CD1c-positive myeloid dendritic cell (primary cell): ENCODE measurements at regions not wholly inside any gene's neighbourhood (a gene's known extent, or its start where the extent isn't known, plus 50 kb on each side); places are given as distances from the start of the nearest gene placed in this dataset.
"Not testable (repeated sequence)": the region's sequence is repeated elsewhere in the genome, so short reads cannot be mapped to it uniquely, and the experiment has no call there.

Experiments
- DNase-seq: peaks from one replicate; pipeline ENCODE4 v3.0.0-alpha.2; 2016; ENCODE audit errors: extremely low spot score

DNA sequence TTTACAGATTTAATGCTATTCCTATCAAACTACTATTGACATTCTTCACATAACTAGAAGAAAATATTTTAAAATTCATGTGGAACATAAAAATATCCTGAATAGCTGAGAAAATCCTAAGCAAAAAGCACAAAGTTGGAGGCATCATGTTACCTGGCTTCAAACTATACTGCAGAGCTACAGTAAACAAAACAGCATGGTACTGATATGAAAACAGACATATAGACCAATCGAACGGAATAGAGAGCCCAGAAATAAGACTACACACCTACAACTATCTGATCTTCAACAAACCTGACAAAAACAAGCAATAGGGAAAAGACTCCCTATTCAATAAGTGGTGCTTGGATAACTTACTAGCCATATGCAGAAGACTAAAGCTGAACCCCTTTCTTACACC is 273.4 kb upstream of the GRIA3 start:
- no peak for DNase-seq

DNA sequence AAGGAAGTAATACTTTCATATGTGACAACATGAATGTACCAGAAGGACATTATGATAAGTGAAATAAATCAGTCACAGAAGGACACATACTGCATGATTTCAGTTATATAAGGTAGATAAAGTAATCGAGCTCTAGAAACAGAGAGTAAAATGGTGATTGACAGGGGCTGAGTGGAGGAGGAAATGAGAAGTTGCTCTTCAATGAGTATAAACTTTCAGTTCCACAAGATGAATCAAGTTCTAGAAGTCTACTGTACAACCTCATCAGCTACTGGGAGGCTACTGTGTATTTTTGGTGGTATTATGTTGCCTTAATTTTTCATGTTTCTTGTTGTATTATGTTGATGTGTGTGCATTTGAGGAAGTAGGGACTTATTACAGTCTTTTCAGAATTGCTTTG is 270.9 kb upstream of the GRIA3 start:
- no peak for DNase-seq

DNA sequence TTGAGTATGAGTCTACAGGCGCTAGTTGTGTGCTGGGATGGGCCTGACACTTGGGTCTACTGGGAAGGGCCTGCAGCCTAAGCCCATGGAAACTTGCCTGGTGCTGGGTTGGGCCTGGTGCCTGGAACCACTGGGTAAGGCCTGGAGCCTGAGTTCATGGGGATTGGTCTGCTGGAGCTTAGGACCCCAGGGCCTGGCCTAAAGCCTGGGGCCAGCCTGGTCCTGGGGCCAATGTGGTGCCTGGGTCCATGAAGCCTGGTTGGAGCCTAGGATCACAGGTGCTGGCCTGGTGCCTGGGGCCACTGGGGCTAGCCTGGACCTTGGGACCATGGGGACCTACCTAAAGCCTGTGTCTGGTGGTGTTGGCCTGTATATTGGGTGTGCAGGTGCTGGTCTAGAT is 270.3 kb upstream of the GRIA3 start:
- DNase-seq = no peak

DNA sequence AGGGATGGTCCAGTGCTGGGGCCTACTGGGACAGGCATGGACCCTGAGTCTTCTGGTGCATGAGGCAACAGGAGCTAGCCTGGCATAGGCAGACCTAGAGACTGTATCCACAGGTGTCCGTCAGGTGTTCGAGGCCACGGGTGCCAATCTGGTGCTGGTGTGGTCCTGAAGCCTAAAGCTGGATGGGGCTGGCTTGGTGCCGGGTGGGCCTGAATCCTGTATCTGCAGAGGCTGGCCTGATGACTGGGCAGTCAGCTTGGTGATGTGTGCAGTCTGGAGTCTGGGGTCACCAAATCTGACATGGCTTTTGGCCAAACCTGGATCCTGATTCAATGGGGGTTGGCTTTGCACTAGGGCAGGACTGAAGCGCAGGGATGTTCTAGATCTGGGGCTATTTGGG is 269.8 kb upstream of the GRIA3 start:
- DNase-seq = no peak

DNA sequence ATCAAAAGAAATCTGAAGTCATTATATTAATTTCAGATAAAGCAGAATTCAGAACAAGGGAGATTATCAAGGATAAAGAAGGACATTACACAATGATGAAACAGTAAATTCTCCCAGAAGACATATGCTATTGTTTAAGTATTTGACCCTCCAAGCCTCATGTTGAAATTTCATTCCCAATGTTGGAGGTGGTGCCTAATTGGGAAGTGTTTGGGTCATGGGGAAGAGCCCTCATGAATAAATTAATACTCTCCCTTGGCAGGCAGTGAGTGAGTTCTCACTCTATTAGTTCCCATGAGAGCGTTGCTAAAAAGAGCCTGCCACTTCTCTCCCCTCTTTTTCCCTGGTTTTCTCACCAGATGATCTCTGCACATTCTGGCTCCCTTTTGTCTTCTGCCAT is 249.9 kb upstream of the GRIA3 start:
- no peak for DNase-seq

DNA sequence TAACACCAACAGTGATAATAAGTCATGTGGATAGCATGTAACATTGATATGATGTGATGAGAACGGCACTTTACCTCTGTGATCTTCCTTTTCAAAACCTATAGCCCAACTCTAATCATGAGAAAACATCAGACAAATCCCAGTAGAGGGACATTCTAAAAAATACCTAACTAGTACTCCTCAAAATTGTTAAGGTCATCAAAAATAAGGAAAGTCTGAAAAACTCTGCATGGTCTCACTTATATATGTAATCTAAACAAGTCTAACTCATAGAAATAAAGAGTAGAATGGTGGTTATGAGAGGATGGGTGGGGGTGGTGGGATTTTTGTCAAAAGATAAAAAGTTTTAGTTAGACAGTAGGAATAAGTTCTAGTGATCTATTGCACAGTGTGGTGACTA is 243.9 kb upstream of the GRIA3 start:
- DNase-seq = no peak

DNA sequence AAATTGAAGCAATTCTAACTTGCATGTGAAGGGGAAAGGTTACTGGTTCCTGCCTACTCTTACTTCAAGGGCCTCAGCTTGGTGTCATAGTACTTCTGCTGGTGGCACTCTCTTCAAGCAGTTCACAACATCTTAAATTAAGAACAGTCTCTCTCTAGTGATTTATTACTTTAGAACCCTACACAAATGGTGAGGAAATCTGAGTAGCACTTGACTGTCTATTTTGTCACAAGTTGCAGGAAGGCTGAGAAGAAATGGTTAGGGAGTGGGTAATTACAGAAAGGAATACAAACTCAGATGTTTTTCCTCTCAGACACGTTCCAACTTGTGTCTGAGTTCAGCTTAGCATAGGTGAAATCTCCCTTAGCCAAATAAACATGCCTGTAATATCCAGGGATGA is 242.3 kb upstream of the GRIA3 start:
- no peak for DNase-seq

DNA sequence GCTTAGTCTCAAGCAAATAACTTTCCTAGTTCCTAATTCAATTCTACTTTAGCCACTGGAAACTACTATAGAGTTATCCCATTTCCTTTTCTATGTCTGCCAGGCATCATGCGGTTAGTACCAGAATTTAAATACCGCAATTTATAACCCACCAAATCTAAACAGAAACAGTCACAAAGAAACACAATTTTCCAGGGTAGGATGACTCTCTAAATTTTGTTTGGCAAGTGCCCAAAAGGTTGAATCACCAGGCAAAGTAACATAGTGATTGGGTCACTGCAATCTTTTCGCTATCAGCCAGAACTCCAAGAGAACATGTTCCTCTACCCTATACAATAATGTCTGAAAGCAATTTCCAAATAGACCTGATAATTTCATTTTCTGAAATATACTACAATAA is 240.2 kb upstream of the GRIA3 start:
- DNase-seq = no peak

DNA sequence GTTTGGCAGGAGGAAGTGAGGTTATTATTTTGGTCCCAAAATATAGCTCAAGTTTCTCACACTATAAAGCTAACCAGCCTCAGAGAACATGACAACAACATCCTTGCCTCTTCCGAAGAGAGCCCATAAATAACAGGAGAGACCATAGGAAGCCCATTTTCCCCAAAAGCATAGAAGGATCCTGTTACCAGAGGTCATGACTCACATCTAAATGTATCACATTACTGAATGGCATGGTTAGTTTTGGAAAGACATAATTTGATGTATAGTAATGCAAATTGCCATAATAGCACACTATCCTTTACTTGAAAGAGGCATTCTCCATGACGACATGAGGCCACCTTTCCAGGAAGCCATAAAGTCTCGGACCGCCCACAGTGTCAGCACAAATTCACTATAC is 238.8 kb upstream of the GRIA3 start:
- DNase-seq = no peak

DNA sequence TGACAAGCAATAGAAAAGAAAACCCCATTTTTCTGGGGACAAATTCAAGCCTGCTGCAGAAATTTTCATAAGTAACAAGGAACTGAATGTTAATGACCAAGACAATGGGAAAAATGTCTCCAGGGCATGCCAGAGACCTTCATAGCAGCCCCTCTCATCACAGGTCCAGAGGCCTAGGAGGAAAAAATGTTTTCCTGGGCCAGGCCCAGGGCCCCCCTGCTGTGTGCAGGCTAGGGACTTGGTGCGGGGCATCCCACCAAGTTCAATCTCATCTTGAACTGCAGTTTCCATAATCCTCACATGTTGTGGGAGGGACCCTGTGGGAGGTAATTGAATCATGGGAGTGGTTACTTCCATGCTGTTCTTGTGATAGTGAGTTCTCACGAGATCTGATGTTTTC is 211.5 kb upstream of the GRIA3 start:
- DNase-seq = no peak

DNA sequence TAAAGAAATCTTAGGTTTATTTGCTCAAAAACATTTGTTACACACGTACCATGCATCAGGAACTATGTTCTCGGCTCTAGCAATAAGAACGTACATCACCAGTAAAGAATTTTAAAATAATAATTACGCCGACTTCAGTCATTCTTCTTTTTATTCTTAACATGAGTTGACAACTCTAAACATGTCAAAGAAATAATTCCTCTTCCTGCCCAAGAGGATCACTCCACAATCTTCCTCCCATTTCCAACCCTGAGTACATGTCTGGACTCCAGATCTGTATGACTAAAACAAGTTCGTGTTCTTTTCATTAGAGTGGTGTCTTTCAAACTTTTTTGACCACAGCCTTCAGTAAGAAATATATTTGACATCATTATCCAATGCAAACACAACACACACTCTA is 201.6 kb upstream of the GRIA3 start:
- no peak for DNase-seq

DNA sequence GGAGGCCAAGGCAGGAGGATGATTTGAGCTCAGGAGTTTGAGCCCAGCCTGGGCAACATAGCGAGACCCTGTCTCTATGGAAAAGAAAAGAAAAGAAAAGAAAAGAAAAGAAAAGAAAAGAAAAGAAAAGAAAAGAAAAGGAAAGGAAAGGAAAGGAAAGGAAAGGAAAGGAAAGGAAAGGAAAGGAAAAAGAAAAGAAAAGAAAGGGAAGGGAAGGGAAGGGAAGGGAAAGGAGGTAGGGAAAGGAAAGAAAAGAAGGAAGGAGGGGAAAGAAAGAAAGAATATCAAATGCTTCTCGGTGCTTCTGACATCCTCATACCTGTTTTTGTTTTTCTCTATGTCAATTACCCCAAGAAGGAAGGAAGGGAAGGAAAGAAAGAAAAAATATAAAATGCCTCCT is 181.2 kb upstream of the GRIA3 start:
- DNase-seq = not testable (repeated sequence)

DNA sequence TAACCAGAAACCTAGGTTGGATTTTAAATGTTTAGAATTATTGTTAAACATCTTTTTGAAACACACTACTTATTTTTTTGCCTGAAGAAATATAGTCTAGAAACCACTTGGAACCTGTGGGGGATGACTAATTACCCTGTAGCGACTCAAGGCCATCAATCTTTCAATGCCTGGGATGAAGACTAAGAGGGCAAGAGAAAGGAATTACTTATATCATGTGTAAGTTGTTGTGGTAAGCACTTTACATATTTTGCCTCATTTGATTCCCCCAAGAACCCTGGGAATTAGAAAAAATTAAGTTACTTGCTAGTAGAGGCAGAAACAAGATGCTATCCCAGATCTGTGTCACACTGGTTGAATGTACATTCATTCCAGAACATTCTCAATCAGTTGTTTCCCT is 170.9 kb upstream of the GRIA3 start:
- DNase-seq = no peak

DNA sequence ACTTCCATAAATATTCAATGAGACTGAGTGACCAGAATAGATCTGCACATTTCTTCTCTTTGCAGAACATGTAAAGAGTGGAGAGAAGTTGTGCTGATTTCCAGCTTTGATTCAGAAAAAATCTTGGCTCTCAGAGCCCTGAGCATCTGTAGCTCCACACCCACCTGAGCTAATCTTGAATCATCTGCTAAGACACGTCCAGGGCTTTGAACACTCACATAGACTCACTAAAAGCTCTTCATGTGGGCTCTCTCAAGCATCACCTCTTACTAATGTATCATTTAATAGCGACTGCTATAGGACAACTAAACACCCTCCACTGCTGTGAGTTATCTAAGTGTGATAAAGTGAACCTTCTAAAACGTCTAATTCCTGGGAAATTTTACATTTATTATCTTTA is 147.7 kb upstream of the GRIA3 start:
- DNase-seq = no peak

DNA sequence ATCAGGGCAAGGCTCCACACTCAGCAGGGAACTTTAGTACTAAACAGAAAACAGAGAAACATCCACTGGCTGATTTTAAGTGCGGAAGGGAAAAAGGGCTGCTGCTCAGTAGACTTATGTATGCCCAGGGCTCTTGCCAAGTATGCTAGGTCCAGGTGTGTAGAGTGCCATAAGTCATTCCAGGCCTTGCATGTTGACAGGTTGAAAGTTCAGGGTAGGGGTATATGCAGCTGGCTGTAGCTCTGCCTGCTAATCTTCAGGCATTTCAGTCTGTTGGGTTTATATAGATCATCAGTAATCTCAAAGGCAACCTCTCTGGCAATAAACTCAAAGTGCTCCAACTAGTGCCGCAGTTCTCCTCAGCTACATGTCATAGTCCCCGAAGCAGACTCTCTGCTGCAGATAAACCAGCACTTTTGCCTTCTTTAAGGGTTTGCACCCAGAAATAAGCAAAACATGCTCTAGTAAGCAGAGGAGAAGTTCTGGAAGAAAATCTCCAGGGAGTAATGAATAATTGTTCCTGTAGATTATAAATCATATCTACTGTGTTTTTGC is 134.9 kb upstream of the GRIA3 start:
- DNase-seq = no peak

DNA sequence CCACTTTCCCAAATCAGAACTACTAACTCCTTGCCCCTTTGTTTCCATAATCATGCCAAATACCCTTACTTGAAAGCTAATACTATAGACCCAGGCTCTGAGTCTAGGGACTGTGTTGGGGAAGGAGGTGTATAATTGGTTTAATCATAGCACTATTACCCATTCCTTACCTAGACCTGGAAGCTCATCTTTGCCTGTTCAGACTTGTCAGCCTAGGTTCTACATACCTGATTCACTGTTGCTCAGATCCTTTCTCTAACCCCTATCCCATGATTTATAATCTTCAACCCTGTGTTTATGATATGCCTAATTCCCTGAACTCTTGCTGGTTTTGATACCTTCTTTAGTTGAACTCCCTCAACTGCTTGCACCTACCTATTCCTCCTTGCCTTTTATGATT is 123.1 kb upstream of the GRIA3 start:
- no peak for DNase-seq

DNA sequence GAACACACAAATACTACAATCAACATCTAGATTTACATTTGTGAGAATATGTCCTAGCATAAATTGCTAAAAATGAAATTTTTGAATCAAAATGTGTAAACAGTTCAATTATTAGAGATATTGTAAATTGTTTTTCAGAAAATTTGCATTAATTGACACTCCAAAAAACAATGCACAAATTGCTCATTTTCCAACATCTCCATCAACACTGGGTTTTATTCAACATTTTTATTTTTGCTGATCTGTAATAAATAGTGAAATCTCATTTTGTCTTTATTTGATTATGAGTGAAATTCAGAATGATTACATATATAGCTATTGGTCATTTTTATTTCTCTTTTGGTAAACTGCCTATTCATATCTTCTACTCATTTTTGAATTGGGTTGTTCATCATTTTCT is 120.0 kb upstream of the GRIA3 start:
- no peak for DNase-seq

DNA sequence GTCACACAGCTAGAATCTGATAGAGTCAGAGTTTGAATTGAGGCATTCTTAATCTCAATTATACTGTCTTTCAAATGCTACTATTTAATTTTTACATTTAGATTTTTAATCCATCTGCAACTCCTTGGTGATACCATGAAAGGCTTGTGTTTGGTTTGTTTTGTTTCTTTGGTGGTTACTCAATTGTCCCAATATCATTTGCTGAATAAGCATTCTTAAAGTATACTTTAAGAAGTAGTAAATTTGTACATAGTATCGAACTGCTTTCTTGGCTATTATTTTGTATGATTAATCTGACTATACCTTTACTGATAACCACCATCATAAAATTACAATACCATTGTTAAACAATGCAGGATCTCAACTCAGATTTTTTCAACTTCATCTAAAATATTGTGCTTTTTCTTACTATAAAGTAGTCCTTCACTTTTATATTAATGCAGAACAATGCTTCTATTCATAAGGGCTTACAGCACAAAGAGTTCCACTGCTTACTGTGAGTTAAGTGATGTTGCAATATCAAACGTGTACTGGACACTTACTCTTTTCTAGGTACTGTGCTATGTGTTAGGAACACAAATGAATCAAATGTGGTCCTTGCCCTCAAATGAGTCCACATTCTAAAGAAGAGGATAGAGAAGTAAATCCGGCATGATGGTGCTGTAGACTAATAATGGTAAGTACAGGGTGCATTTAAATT is 111.2 kb upstream of the GRIA3 start:
- no peak for DNase-seq

DNA sequence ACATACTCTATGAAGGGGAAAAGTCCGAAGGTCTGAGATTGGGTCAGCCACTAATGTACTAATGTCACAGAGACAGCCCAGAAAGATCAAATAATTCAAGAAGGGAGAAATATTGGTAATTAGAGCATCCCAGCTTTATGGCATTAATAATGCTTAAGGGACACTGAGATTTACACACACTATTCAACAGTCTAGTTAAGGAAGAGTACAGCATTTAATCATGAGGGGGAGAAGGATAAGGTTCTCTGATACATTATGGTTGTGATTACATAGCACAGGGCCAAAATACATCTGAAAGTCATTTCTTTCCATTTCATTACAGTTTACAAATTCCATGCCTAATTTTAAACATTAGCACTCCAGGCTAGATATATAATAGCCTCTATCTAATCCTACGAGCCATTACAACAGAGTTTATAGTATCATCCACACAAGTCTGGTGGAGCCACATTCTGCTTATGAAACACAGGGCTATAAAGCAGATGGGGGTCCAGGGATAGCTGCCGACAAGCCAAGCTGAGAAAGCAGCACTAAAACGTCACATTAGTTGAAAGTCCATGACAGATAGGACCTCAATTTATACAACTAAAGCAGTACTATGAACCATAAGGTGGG is 108.0 kb upstream of the GRIA3 start:
- DNase-seq = no peak

DNA sequence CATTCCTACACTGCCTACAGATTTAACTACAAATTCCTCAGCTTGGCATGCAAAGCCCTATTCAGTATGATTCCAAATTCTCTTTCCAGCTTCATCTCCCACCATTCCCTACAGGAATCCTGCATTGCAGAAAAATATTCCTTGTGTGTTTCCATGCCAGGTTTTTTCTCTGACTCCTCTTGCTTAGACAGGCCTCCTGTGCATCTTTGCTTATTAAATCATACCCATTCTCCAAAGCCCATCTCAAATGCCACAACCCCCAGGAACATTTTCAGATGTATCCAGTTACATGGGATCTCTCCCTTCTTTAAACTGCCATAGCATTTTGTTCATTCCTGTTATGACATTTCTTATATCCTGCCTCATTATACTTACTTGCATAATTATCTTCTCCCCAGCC is 106.4 kb upstream of the GRIA3 start:
- no peak for DNase-seq

DNA sequence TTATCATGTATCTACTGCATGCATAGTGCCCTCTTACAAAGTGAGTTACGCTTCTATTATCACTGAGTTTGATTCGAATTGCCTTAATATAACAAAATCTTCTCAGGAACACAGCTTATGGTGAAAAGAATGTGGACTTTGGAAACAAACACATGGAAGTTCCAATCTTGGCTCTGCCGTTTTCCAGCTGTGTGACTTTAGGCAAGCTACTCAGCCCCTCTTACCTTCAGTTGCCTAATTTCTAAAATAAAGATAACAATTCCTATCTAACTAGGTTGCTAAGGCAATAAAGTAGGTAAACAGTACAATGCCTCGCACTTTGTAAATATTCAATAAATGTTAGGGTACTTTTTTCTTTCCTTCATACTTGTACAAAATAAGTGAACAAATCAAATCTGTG is 104.0 kb upstream of the GRIA3 start:
- DNase-seq = no peak

DNA sequence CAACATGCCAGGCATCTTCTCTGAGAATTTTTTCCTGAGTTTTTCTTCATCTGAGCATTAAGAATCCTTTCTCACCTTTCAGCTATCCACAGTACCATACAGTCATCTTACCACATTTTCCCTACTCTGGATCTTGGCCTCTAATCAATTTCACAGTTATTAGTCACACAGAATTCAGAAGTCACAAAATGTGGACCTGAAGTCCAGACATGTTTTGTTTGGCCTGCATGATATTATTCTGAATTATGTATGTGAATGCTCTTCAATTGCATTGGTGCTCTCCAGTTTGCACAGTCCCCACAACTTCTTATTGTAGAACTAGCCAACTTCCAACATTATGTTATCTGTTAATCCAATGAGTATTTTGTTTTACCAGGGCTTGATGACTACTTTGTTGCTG is 102.3 kb upstream of the GRIA3 start:
- no peak for DNase-seq

DNA sequence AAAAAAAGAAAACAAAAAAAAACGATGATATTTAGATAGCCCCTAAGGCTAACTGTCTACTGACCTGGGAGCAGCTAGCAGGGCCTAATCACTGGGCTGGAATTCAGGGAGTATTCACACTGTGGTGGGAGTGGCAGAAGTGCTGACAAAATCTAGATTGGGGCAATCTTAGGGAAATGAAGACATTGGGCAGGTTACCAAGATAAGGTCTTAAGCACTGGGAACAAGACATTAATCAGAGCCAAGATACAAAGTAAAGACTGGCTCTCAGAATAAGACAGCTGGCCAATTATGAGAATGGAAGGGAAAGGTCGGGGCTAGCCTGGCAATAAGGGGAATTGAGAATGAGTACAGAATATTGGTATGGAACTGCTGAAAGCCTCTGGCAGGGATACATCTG is 100.2 kb upstream of the GRIA3 start:
- DNase-seq = no peak

DNA sequence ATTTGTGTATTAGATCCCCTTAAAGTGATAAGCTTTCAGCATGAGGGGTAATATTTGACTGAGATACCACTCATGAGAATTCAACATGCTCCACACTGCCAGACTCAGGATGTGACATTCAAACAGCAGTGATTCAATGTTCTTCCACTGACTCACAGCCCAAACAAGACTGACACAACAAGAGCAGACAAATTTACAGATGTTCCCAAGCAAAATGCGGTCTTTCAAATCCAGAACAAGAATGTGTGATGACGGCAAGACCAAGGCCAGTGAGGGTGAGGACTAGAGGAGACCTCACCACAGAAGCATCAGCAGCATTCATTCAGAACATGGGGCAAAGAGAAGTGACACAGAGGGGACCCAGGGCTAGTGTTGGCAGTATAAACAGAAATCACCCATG is 99.3 kb upstream of the GRIA3 start:
- no peak for DNase-seq
